Stimulated activated CD8-positive, alpha-beta memory T cell treated with anti-CD3 and anti-CD28 coated beads, Interleukin-15, amount 100 ng/mL, for 4 hours (primary cell): ENCODE measurements at regions not wholly inside any gene's neighbourhood (a gene's known extent, or its start where the extent isn't known, plus 50 kb on each side); places are given as distances from the start of the nearest gene placed in this dataset.

Experiments used
- DNase-seq, 2 donors: peaks; one replicate each; pipeline ENCODE4 v3.0.0-alpha.2; 2020; ENCODE audit warnings: low read depth in 2 of 2

- no peak for DNase-seq
These were observed 262.0 kb upstream of the TOPAZ1 start for GRCh38 chr3:43979645-43980044.

- DNase-seq, result no peak
These were observed 246.8 kb upstream of the TOPAZ1 start for GRCh38 chr3:43994657-43995546.

- DNase-seq, result no peak
These were observed 245.9 kb upstream of the TOPAZ1 start for GRCh38 chr3:43995547-43996378.

GRCh38 chr3:43996379-43997301, 245.0 kb upstream of the TOPAZ1 start:
- DNase-seq, result no peak

GRCh38 chr3:43997316-43997715, 244.4 kb upstream of the TOPAZ1 start:
- no peak for DNase-seq

GRCh38 chr3:43997788-43998369, 243.8 kb upstream of the TOPAZ1 start:
- no peak for DNase-seq

- no peak for DNase-seq
These were observed 243.3 kb upstream of the TOPAZ1 start for GRCh38 chr3:43998370-43998835.

- DNase-seq, result no peak
These were observed 242.6 kb upstream of the TOPAZ1 start for GRCh38 chr3:43998836-43999727.

- DNase-seq, result no peak
These were observed 241.9 kb upstream of the TOPAZ1 start for GRCh38 chr3:43999728-44000319.

- DNase-seq, result no peak
These were observed 241.1 kb upstream of the TOPAZ1 start for GRCh38 chr3:44000586-44000985.

GRCh38 chr3:44001072-44001471, 240.6 kb upstream of the TOPAZ1 start:
- DNase-seq, result no peak

- DNase-seq, result no peak
These were observed 237.9 kb upstream of the TOPAZ1 start for GRCh38 chr3:44003801-44004200.

- DNase-seq, result no peak
These were observed 230.0 kb upstream of the TOPAZ1 start for GRCh38 chr3:44011680-44012079.

GRCh38 chr3:44012160-44012899, 229.4 kb upstream of the TOPAZ1 start:
- no peak for DNase-seq

- DNase-seq, result no peak
These were observed 227.7 kb upstream of the TOPAZ1 start for GRCh38 chr3:44013967-44014366.

- DNase-seq, result no peak
These were observed 226.5 kb upstream of the TOPAZ1 start for GRCh38 chr3:44015170-44015569.

GRCh38 chr3:44016818-44017217, 224.9 kb upstream of the TOPAZ1 start:
- DNase-seq, result no peak

GRCh38 chr3:44018926-44019325, 222.8 kb upstream of the TOPAZ1 start:
- DNase-seq, result no peak

GRCh38 chr3:44019736-44020135, 221.9 kb upstream of the TOPAZ1 start:
- no peak for DNase-seq
